HEK293T (cell line): ENCODE measurements at regions not wholly inside any gene's neighbourhood (a gene's known extent, or its start where the extent isn't known, plus 50 kb on each side); places are given as distances from the start of the nearest gene placed in this dataset.
A peak's percentile ranks its signal among the peaks of the same experiment; 100 is the strongest.

Experiments used
- CTCF ChIA-PET: fragments of 350-600 bp; formaldehyde crosslinking; extraction: SDS; loops from one replicate; lab custom pipeline; 2021; ENCODE audit warnings: antibody characterized with exemption, inconsistent platforms; lab: Yijun Ruan, JAX
- POLR2A ChIA-PET: fragments of 350-600 bp; formaldehyde crosslinking; extraction: SDS; loops from one replicate; lab custom pipeline; 2020; ENCODE audit warnings: antibody characterized with exemption, inconsistent platforms; lab: Yijun Ruan, JAX
- DNase-seq: peaks from one replicate; pipeline ENCODE4 v3.0.0; 2012; ENCODE audit warnings: mixed read lengths; ENCODE audit errors: extremely low spot score
- ARNT ChIP-seq: fragments of 450-650 bp; IDR thresholded peaks from 2 replicates; pipeline ENCODE4 v1.6.1; 2017; ENCODE audit warnings: mild to moderate bottlenecking
- BHLHE40 ChIP-seq: fragments of 450-650 bp; IDR thresholded peaks from 2 replicates; pipeline ENCODE4 v1.6.1; 2016; ENCODE audit warnings: mild to moderate bottlenecking, moderate library complexity, borderline replicate concordance
- CTBP1 ChIP-seq: fragments of 450-650 bp; IDR thresholded peaks from 2 replicates; pipeline ENCODE4 v1.6.1; 2016; ENCODE audit warnings: borderline replicate concordance
- ELF4 ChIP-seq: fragments of 450-650 bp; IDR thresholded peaks from 2 replicates; pipeline ENCODE4 v1.6.1; 2017; ENCODE audit warnings: antibody characterized with exemption
- FOXA1 ChIP-seq: fragments of 450-650 bp; IDR thresholded peaks from 2 replicates; pipeline ENCODE4 v1.6.1; 2016; ENCODE audit warnings: mild to moderate bottlenecking
- FOXK2 ChIP-seq: fragments of 450-650 bp; IDR thresholded peaks from 2 replicates; pipeline ENCODE4 v1.6.1; 2016; ENCODE audit warnings: mild to moderate bottlenecking
- FOXM1 ChIP-seq: fragments of 450-650 bp; IDR thresholded peaks from 2 replicates; pipeline ENCODE4 v1.6.1; 2017; ENCODE audit warnings: mild to moderate bottlenecking, borderline replicate concordance
- HDGF ChIP-seq: fragments of 450-650 bp; IDR thresholded peaks from 2 replicates; pipeline ENCODE4 v1.6.1; 2017; ENCODE audit warnings: antibody characterized with exemption, borderline replicate concordance
- L3MBTL2 ChIP-seq: fragments of 450-650 bp; conservative IDR thresholded peaks from 2 replicates; pipeline ENCODE4 v1.6.1; 2016; ENCODE audit warnings: mild to moderate bottlenecking
- LEF1 ChIP-seq: fragments of 450-650 bp; IDR thresholded peaks from 2 replicates; pipeline ENCODE4 v1.6.1; 2017; ENCODE audit warnings: mild to moderate bottlenecking, borderline replicate concordance
- NFRKB ChIP-seq: fragments of 450-650 bp; IDR thresholded peaks from 2 replicates; pipeline ENCODE4 v1.6.1; 2016; ENCODE audit warnings: mild to moderate bottlenecking, moderate library complexity
- SP1 ChIP-seq: fragments of 450-650 bp; IDR thresholded peaks from 2 replicates; pipeline ENCODE4 v1.6.1; 2017
- SUZ12 ChIP-seq: fragments of 450-650 bp; IDR thresholded peaks from 2 replicates; pipeline ENCODE4 v1.6.1; 2016; ENCODE audit warnings: mild to moderate bottlenecking
- TARDBP ChIP-seq: fragments of 450-650 bp; IDR thresholded peaks from 2 replicates; pipeline ENCODE4 v1.6.1; 2016
- ZNF384 ChIP-seq: fragments of 450-650 bp; IDR thresholded peaks from 2 replicates; pipeline ENCODE4 v1.6.1; 2016
- TF ChIP-seq, protein P1 (sequence below): fragments of 450-650 bp; IDR thresholded peaks from 2 replicates; pipeline ENCODE4 v1.6.1; 2016

- CTCF ChIA-PET: no interaction called here
- POLR2A ChIA-PET: no interaction called here
- DNase-seq: no peak
- no peak for TF ChIP-seq FOXA1
- TF ChIP-seq, protein P1, sequence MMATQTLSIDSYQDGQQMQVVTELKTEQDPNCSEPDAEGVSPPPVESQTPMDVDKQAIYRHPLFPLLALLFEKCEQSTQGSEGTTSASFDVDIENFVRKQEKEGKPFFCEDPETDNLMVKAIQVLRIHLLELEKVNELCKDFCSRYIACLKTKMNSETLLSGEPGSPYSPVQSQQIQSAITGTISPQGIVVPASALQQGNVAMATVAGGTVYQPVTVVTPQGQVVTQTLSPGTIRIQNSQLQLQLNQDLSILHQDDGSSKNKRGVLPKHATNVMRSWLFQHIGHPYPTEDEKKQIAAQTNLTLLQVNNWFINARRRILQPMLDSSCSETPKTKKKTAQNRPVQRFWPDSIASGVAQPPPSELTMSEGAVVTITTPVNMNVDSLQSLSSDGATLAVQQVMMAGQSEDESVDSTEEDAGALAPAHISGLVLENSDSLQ: 0 out of 2 replicates have a peak, but pooled peaks have one; percentile 1
- no peak for TF ChIP-seq NFRKB
- no peak for TF ChIP-seq ZNF384
- TF ChIP-seq TARDBP: no peak
- TF ChIP-seq CTBP1: no peak
- TF ChIP-seq BHLHE40: no peak
- TF ChIP-seq FOXM1: no peak
- TF ChIP-seq SP1: no peak
Observed at GRCh38 chr5:24381861-24382489, 262.8 kb downstream of the CDH10 start.

GRCh38 chr5:24385070-24385469 is 259.7 kb downstream of the CDH10 start:
- POLR2A ChIA-PET: no interaction called here

DNA sequence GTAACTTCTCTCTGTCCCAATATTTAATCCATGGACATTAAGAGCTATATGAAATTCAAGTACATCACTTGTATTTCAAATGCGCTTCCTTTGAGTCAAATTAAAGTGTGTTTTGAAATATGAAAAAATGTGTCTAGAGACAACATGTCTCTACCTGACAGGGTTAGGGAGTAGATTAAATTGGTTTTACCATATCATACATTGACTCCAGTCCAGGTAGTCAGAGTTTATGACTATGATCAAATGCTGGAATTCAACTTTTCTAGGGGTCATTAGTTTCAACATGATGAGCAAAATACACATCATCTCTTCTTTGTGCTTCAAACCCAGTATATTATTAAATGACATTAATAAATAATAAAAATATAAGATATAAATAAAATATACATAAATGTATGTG is 259.2 kb downstream of the CDH10 start:
- TF ChIP-seq NFRKB (no peak), ZNF384 (no peak), L3MBTL2 (no peak), BHLHE40 (no peak)
- POLR2A ChIA-PET: no interaction called here
- CTCF ChIA-PET: no interaction called here
- DNase-seq: no peak

More at GRCh38 chr5:24385070-24385469, 259.7 kb downstream of the CDH10 start:
- CTCF ChIA-PET: no interaction called here
- DNase-seq: no peak
- no peak for TF ChIP-seq TARDBP
- no peak for TF ChIP-seq SP1
- TF ChIP-seq LEF1: no peak
- TF ChIP-seq FOXK2: no peak
- TF ChIP-seq ELF4: no peak
- TF ChIP-seq FOXM1: no peak
- TF ChIP-seq, protein P1: no peak
- TF ChIP-seq NFRKB: no peak
- TF ChIP-seq HDGF: no peak
- TF ChIP-seq CTBP1: no peak
- TF ChIP-seq BHLHE40: no peak
- TF ChIP-seq ZNF384: no peak
- no peak for TF ChIP-seq SUZ12
- TF ChIP-seq ARNT: no peak
- no peak for TF ChIP-seq L3MBTL2
- no peak for TF ChIP-seq FOXA1

GRCh38 chr5:24388448-24388847 is 256.3 kb downstream of the CDH10 start:
- no peak for DNase-seq
- CTCF ChIA-PET: no interaction called here
- POLR2A ChIA-PET: no interaction called here
- TF ChIP-seq SP1: no peak
- TF ChIP-seq SUZ12: no peak
- TF ChIP-seq FOXK2: no peak
- TF ChIP-seq ZNF384: no peak
- TF ChIP-seq, protein P1: no peak
- no peak for TF ChIP-seq LEF1
- no peak for TF ChIP-seq FOXA1
- TF ChIP-seq FOXM1: no peak
- no peak for TF ChIP-seq ARNT
- no peak for TF ChIP-seq CTBP1
- no peak for TF ChIP-seq HDGF
- no peak for TF ChIP-seq TARDBP
- TF ChIP-seq ELF4: no peak
- no peak for TF ChIP-seq NFRKB
- TF ChIP-seq BHLHE40: no peak
- TF ChIP-seq L3MBTL2: no peak

DNA sequence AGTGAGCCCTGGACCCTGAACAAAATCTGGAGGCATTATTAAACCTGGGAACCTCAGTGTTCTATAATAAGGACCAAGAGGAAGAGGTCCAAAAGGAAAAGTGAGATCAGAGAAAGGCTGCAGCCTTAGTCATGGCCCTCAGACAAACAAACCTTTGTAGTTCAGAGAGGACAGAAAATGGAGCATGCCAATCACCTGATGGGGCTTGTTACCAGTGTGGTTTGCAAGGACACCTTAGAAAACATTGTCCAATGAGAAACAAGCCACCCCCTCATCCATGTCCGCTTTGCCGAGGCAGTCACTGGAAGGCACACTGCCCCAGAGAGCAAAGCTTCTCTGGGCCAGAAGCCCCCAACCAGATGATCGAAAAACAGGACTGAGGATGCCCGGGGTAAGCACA is 254.8 kb downstream of the CDH10 start:
- no peak for TF ChIP-seq ARNT
- POLR2A ChIA-PET: no interaction called here
- CTCF ChIA-PET: no interaction called here
- DNase-seq: no peak

- POLR2A ChIA-PET: no interaction called here
- CTCF ChIA-PET: no interaction called here
- no peak for TF ChIP-seq FOXK2
- no peak for TF ChIP-seq ELF4
- no peak for TF ChIP-seq L3MBTL2
- TF ChIP-seq, protein P1: no peak
- no peak for TF ChIP-seq ARNT
- no peak for DNase-seq
Observed at GRCh38 chr5:24391816-24392215, 253.0 kb downstream of the CDH10 start.

- TF ChIP-seq LEF1: no peak
- no peak for TF ChIP-seq FOXM1
- TF ChIP-seq CTBP1: no peak
- TF ChIP-seq, protein P1: no peak
- TF ChIP-seq BHLHE40: no peak
- no peak for TF ChIP-seq ARNT
- TF ChIP-seq SP1: no peak
- TF ChIP-seq ZNF384: no peak
- no peak for TF ChIP-seq FOXA1
- TF ChIP-seq FOXK2: no peak
- no peak for TF ChIP-seq HDGF
- no peak for TF ChIP-seq L3MBTL2
- no peak for TF ChIP-seq TARDBP
- no peak for TF ChIP-seq SUZ12
- no peak for TF ChIP-seq NFRKB
- no peak for TF ChIP-seq ELF4
- ChIA-PET CTCF (no interaction called here), POLR2A (no interaction called here)
- DNase-seq: no peak
Observed at GRCh38 chr5:24397601-24398000, 247.2 kb downstream of the CDH10 start.
